ENCODE measurements at regions not wholly inside any gene's neighbourhood (a gene's known extent, or its start where the extent isn't known, plus 50 kb on each side); places are given as distances from the start of the nearest gene placed in this dataset.

DNA sequence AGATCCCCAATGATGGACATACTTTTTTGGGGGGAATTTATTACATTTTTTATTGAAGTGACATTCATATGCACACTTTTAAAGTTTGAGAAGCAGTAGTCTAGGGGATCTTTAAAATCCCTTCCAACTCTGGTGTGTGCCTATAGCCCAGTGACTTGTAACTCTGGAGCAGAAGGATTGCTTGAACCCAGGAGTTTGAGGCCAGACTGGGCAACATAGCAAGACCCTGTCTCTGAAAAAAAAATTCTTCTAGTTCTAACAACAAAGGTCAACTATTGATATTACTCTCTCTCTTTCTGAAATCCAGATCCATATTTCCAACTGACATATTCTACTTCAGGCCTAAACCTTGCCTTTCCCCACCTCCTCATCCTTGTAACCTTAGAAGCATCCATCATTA, 148.2 kb upstream of the SPRY4 start:
- no peak for DNase-seq

DNA sequence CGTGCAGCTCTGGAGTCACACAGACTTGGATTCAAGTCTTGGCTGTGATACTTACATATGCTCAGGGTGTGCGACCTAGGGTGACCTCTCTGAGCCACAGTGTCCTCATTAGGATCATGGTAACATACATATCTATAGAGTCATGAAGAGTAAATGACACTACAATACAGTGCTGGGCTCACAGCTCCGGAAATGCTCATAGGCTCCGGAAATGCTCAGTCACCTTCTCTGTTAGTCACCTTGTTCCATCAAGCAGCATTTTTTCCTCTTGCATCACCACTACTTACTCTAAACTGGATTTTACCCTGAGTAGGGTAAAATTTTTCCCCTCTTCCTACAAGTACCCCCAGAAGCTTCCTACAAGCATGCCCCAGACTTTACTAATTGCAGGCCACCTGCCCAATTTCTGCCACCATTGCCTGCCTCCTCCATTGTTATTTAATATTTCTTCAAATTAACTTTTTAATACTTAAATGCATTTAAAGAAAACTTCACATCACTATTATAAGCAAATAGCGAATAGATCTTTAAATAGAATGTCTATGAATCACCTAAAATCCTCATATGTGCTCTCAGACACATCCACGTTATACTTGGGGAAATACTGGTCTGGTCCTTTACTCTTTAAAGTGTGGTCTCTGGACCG, 147.6 kb upstream of the SPRY4 start:
- no peak for DNase-seq

DNA sequence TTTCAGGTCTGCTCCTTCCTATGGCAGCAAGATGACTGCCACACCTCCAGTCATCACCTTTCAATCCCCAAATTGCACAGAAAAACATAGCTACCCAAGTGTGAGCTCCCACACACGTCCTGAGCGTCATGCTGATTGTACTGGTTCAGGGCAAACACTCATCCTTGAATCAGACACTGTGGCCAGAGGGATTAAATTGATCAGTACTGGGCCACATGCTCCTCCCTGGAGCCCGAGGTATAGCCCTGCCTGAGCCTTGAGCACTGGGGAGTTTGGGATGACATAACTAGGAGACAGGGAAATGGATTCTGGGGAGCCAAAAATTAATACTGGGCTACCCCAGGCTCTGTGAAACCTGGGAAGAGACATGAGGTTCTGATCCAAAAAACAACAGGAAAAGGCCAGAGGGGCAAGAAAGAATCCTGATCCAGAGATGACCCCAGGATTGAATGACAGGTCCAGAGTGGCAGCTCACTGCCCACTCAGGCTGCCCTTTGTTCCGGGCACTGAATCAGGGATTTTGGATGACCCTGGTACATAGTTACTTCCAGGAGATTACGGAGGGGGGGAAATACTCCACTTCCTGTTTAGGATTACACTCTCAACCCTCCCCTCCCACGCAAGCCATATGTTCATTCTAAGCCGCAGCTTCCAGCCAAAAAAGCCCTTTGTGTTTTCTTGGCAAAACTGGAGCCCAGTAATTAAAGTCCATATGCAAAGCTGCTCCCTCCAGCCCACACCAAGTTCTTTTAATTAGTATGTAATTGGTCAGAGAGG, 141.6 kb upstream of the SPRY4 start:
- DNase-seq = peak; percentile 22 to 34

DNA sequence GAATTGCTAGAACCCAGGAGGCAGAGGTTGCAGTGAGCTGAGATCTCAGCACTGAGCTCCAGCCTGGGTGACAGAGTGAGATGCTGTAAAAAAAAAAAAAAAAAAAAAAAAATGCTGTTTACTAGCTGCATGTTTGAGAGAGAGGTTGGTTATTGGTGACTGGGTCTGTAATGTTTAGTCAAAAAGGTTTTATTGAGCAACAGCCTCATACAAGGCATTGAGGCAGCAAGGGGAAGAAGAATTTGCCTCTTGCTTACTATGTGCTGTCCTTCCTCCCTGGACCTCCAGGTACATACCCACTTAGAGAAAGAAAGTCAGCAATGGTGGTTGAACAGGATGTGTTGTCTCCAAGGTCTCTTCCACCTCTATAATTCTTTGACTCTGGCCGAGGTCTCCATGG, 140.7 kb upstream of the SPRY4 start:
- DNase-seq = no peak

DNA sequence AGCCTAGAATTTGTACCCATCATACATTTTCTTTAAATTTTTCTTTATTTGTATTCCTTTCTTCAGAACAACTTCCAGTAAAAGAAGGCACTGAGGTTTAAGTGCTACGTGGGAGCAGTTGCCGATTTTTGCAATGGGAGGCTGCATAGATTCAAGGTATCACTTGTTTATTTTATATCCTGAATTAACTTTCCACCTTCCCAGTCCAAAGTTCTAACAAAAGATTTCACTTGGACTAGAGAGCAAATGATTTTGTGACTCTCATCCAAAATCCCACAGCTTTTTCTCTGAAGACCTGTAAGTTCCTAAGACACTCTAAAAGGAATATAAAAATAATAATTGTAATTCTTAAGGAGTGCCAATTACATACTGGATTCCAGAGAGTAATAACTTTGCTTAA, 139.1 kb upstream of the SPRY4 start:
- DNase-seq = no peak

DNA sequence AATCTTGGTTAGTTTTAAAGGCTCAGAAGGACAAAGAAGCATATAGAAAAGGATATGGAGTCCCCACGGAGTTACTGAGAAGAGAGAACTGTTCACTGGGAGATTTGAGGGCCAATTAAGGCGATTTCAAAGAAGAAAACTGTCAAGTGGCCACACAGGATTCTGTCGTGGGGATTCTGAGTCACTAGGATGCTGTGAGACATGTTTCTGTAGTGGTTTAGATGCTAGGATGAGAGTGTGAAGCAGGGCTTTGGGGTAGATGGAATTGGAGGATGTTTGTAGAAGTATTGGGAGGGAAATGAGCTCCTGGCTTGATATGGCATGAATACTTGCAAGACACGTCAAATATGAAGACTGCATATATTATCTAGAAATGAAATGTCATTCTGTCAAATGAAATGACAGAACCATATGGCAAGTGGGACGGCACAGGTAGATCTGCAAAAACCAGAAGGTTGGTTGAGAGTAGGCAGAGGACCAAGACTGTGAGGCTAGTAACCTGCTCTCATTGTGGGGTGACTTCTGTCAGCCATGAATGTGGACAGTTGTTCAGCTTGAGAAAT, 136.3 kb upstream of the SPRY4 start:
- no peak for DNase-seq

DNA sequence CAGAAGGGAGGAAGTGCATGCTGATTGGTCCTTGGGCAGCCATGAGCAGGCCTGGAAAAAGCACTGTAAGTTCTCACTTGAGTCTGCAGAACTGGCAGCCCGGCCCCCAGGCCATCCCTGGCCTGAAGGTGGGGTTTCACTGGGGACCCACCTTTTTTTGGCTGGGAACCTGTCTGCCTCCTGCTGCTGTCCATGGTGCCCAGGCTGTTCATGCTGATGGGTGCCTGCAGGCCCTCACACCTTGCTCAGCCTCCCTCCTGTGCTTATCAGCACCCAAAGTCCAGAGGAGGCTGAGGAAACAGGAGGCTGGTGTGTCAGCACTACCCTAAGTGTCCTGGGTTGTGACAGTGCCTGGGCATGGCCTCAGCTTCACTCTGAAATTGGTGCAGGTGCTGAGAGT, 134.4 kb upstream of the SPRY4 start:
- DNase-seq = no peak

DNA sequence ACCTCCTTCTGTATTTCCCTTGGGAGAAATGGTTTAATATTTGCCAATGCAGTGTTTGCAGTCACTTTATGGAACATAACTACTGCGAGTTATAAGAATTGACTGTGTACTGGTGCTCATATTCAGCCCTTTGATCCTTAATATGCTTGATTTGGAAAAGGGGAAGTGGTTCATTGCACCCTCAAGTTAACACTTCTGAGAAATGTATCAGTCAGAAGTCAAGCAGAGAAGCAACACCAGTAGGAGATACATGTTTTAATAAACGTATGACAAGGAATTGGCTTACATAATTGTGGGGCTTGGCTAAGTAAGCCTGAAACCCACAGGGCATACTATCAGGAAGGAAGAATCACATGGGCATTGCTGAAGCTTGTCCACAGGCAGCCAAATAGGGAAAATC, 131.0 kb upstream of the SPRY4 start:
- DNase-seq = peak; percentile 10 to 20

DNA sequence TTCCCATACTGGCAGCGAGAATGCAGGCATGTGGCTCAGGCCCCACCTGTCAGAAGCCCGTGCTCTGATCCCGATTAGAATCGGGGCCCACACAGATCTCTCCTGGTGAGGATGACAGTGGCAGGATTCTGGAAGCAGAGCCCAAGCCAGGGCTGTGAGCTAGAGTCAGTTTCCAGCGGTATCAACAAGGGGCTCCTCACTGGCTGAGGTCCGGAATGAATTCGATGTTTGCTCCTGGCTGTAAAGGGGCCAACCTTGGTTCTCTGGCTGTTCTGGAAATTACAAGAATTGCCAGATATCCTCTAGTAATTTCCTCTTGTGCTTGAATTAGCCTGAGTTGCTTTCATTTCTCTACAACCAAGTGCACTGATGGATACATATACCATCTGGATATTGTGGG, 129.1 kb upstream of the SPRY4 start:
- no peak for DNase-seq

DNA sequence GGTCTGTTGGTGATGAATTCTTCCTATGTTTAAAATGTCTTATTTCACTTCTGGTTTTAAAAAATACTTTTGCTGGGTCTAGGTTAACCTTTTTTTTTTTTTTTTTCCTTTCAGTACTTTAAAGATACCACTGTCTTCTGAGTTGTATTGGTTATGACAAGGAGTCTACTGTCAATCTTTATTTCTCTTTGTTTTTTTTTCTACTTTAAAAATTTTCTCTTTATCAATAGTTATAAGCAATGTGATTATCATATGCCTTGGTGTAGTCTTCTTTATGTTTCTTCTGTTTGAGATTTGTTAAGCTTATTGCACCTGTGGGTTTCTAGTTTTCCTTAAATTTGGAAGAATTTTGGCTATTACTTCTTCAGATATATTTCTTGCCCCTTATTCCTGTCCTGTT, 125.6 kb upstream of the SPRY4 start:
- DNase-seq = no peak

DNA sequence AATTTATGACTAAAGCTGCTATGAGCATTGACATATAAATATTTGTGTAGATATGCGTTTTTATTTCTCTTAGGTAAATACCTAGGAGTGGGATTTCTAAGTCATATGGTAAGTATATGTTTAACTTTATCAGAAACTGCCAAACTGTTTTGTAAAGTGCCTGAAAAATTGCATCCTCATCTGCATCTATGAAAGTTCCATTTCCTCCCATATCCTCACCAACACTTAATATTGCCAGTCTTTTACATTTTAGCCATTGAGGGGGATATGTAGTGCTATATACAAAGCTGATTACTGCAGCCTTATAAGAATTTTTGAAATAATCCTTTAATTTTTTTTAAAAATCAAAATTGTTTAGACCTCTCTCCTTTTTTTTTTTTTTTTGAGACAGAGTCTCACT, 123.1 kb upstream of the SPRY4 start:
- no peak for DNase-seq

DNA sequence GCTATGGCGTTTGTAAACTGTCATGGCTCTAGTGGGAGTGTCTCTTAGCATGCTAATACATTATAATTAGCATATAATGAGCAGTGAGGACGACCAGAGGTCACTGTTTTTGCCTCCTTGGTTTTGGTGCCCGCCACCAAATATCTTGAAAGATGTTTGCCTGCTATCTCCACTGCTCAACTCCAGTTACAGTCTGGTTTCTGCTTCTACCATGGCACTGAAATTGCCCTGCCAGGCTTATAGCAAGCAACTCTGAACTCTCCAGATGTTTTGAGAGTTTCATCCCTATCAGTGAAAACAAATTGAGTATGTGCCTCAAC, 122.1 kb upstream of the SPRY4 start:
- DNase-seq = no peak

DNA sequence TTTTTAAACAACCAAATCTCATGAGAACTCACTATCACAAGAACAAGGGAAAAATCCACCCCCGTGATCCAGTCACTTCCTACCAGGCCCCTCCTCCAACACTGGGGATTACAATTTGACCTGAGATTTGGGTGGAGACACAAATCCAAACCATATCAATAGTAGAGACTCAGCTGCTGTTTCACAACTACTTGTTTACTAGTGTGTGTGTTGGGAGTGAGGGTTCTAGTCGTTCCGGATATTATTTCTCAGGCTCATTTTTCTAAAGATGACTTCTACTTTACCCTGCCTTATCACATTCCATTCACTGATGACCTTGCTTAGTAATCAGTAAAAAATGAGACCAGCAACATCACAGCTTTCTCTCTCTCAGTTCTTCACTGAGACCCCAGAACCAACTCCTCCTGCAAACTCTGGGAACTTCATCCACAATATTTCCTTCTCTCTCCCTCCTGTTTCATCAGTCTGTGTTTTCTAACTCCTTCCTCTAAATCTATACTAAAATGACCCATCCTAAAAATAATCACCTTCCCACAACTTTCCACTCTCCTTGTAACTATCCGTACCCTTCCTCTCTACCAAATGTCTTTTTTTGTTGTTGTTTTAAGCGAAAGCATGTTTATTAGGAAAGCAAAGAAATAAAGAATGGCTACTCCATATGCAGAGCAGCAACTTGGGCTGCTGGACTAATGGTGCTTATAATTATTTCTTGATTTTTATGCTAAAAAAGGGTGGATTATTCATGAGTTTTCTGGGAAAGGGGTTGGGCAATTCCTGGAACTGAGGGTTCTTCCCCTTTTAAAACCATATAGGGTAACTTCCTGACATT, 121.5 kb upstream of the SPRY4 start:
- DNase-seq = peak in 1 of 2 donors; percentile 35

DNA sequence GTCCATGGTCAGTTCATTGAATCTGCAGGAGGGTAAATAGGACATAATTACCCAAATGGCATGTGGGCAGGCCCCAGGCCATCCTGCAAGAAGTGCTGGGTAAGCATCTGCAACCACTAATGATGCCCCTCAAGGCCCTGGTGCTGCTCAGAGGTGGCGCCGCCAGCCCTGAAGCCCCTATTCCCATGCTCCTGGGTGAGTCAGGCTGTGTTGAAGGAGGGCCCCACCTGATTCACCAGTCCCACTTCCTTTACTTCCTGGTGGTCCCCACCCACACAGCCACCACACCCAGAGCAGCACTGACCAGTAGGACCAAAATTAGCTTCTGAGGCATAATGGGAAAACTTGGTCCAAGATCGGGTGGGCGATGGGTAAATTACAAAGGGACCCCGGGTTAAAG, 120.4 kb upstream of the SPRY4 start:
- no peak for DNase-seq

DNA sequence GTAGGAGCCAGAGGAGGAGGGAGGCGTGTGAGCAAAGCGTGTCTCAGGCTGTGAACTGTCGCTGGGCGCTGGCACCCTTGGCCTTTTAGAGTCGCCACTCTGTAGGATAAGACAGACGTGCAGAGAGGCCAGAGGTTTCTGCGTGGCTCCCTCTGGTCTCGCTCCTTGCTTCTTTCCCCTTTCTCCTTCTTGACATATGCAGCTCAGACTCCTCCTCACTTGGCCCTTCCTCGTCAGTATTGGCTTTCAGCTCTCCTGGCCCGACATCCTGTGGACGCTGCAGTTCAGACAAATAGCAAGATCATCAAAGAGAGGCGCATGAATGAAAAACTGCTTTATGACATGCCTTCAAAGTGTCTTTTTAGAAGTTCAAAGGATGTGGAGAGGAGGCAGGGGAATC, 116.8 kb upstream of the SPRY4 start:
- no peak for DNase-seq

DNA sequence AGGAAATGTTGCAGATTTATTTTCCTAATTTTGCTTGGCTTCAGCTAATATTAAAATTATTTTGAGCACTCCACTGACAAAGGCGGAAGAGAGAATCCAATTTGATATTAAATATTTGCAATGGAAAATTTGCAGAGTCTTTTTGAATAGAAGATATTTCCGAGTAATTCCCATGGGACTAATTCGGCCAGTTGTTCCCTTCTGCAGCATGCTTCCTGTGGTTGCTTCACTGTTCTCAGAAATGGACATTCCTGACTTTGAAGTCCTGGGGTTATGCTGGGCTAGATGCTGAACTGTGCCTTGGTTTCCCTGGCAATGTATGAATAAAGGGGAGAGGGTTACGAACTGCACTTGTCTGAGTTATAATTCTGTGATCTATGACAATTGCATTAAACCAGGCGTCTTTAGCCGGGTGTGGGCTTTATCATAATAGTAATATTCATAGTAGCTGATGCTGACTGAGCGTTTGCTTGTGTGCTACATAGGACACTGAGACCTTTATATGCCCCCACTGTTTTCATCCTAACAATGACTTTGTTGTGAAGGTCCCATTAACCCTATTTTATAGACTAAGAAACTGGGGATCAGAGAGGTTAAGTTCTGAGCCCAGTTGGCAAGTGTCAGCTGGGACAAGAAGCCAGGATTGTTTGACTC, 114.5 kb upstream of the SPRY4 start:
- DNase-seq = no peak

DNA sequence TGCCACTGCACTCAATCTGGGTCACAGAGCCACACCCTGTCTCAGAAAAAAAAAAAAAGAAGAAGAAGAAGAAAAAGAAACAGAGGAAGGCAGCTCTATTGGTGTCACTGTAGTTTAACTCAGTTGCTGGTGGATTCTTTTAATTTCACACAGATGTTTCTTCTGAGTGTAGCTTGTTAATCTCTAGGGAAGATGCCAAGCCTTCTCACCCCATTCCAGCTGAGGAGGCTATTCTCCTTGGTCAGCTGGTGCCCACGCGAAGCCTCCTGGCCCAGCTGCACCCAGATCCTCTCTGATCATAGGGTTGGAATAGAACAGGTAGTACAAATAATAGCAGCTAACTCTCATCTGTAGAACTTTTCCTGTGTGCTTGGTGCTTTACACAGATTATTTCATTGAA, 113.8 kb upstream of the SPRY4 start:
- DNase-seq = no peak

DNA sequence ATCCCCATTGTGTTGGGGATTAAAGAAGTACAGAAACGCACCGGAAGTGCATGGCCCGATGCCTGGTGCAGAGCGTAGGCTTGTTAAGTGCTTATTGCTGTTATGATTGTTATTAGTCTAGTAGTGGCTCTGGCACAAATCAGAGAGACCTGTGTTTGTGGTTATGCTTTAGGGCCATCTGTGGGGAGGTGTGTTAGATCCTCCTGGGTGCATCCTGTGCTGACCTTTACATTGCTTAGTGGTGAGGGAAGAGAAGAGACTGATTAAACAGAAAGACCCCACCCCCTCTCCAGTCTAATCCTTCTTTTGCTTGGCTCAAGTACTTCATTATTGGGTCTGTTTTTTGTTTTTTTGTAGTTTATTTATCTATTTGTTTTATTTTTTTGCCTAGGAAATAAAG, 112.7 kb upstream of the SPRY4 start:
- no peak for DNase-seq

DNA sequence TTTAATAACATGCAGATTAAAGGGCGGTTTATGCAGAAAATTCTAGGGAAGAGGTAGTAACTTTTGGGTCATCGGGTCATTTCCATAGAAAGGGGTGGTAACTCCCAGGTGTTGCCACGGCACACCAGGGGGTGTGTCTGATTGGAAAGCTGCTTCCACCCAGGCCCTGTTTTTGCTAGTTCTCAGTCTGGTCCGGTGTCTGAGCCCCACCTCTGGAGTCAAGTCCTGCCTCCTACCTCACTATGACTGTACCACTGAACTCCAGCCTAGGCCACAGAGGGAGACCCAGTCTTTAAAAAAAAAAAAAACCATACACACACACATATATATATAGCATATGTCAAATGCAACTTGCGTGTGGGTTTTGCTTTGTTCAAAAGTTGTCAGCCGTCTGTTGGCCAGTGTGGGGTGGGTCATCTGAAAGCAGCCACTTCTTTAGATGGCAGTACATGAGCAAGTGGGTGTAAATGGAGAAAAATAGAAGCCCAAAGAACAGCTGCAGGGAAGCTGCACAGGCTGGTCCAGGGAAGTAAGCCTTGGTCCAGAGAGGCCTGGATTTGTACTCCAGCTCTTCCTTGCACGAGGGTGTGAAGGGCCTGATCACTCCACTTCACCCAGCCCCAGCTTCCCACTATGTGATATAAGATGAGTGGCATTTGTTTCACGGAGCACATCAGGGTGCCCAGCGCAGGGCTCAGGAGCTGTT, 110.7 kb upstream of the SPRY4 start:
- no peak for DNase-seq

DNA sequence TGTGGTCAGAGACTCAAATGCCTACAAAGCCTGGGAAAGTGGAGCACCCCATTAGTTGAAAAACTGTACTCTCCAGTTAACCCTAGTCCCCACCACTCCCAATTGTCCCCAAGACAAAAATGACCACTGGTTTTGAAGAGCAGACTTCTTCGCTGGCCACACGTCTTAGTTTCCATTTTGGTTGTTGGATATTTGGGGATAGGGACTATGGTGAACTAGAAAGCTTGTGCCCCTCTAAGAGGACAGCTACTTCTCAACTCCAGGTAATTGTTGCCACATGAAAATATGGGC, 109.4 kb upstream of the SPRY4 start:
- no peak for DNase-seq

DNA sequence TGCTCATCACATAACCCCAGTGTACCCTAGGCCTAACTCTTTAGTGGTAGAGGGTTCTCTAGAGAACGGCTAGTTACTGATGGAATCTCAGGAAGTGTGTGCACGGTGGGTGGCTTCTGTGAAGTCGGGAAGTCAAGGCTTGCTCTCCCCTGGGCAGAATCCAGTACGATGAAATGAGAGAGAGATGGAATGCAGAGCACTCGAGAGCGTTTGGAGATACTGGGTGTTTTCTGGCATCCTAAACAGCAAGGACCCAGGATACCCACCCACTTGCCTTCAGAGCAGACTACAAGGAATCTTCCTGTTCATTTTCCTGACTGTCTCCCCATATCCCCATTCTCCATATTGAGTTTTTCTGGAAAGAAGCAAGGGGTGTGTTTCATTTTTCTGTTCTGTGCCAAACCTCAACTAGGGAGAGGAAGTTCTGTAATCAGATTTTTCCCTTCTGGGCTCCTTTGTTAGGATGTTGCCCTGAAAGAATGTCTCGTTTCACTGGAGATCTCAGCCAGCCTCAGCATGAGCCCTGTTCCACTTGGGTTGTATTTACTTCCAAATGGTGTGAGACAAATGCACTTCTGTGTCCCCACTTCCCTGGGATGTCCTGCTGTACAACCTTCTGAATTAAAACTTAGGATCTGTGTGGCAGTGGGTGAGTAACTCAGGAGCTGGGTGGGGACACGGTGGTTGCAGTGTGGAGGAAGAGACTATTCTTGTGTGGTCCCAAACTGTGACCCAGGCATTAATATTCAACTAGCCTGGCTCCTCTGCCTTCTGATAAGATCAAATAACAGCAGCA, 108.9 kb upstream of the SPRY4 start:
- DNase-seq = no peak

DNA sequence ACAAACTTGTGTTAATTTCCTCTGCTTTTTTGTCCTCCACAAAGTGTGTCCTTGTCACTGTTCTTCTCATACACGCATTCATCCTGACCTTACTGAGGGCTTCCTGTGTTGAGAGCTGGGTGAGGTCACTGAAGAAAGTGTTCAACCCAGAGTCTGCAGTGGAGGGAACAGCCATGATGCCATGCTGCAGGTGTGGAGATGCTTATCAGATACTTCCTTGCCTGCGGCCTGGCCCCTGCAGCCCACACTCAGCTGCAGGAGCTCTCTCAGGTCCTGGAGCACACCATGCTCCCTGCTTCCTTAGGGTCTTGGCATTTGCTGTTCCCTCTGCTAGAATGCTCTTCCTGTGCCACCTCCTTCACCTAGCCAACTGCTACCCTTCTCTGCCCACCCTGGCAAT, 108.1 kb upstream of the SPRY4 start:
- DNase-seq = no peak
